Skeletal muscle satellite cell (primary cell): ENCODE measurements at regions not wholly inside any gene's neighbourhood (a gene's known extent, or its start where the extent isn't known, plus 50 kb on each side); places are given as distances from the start of the nearest gene placed in this dataset.

Experiments
- H3K27me3 ChIP-seq: 2 replicates; pipeline ENCODE4 v1.7.0; 2013; ENCODE audit warnings: low read length; ENCODE audit not compliant: control insufficient read depth, insufficient read depth
- H3K36me3 ChIP-seq: 2 replicates; pipeline ENCODE4 v1.7.0; 2013; ENCODE audit warnings: mild to moderate bottlenecking, control low read depth, low read length; ENCODE audit not compliant: insufficient read depth
- H3K4me1 ChIP-seq: 2 replicates; pipeline ENCODE4 v1.7.0; 2013; ENCODE audit warnings: low read length; ENCODE audit not compliant: control insufficient read depth, insufficient read depth
- H3K4me2 ChIP-seq: 2 replicates; pipeline ENCODE4 v1.7.0; 2013; ENCODE audit warnings: mild to moderate bottlenecking, low read length
- H3K4me3 ChIP-seq: 2 replicates; pipeline ENCODE4 v1.7.0; 2013; ENCODE audit warnings: low read length
- H3K9ac ChIP-seq: 2 replicates; pipeline ENCODE4 v1.7.0; 2013; ENCODE audit warnings: mild to moderate bottlenecking, low read depth, low read length, moderate library complexity
- H3K9me3 ChIP-seq: replicated peaks from 2 replicates; pipeline ENCODE4 v1.7.0; 2013; ENCODE audit warnings: mild to moderate bottlenecking, control low read depth, low read length

DNA sequence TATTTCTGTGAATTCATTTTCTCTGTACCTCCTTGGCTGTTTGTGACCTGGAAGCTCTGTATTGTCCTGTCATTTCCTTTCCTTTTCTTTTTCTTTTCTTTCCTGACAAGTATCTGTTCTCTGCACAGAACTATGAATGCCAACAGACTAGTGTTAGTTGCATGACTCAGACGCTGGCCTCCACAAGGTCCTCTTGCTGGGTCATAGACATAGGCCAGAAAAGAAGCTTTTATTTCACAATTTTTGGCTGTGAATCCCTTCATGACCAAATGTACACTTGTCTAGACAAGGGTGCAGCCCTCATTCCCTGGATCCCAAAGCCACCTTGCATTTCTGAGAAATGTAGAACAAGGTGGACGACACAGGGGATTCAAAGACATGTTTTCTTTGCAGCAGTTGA lies 104.1 kb upstream of the MTNR1B start:
- Histone ChIP-seq H3K9me3 (no peaks in the 10 kb centered on the region), H3K9ac (no peak overlapping the region), H3K4me3 (no peak overlapping the region), H3K27me3 (no peaks in the 10 kb centered on the region), H3K4me1 (no peaks in the 10 kb centered on the region), H3K4me2 (no peak overlapping the region), H3K36me3 (no peaks in the 10 kb centered on the region)

DNA sequence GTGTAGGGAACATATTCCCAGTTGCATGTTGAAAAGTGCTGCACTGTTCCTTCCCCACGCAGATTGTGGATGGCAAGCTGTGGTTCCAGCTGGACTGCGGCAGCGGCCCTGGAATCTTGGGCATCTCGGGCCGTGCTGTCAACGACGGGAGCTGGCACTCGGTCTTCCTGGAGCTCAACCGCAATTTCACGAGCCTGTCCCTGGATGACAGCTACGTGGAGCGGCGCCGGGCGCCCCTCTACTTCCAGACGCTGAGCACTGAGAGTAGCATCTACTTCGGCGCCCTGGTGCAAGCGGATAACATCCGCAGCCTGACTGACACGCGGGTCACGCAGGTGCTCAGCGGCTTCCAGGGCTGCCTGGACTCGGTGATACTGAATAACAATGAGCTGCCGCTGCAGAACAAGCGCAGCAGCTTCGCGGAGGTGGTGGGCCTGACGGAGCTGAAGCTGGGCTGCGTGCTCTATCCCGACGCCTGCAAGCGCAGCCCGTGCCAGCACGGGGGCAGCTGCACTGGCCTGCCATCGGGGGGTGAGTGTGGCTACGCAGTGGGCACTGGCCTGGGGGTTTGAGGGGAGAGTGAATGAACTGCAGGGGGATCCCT lies 102.7 kb upstream of the MTNR1B start:
- Histone ChIP-seq H3K4me1 (no peaks in the 10 kb centered on the region), H3K9ac (no peak overlapping the region), H3K4me2 (no peak overlapping the region), H3K4me3 (no peak overlapping the region), H3K9me3 (no peaks in the 10 kb centered on the region), H3K27me3 (no peaks in the 10 kb centered on the region), H3K36me3 (no peaks in the 10 kb centered on the region)

DNA sequence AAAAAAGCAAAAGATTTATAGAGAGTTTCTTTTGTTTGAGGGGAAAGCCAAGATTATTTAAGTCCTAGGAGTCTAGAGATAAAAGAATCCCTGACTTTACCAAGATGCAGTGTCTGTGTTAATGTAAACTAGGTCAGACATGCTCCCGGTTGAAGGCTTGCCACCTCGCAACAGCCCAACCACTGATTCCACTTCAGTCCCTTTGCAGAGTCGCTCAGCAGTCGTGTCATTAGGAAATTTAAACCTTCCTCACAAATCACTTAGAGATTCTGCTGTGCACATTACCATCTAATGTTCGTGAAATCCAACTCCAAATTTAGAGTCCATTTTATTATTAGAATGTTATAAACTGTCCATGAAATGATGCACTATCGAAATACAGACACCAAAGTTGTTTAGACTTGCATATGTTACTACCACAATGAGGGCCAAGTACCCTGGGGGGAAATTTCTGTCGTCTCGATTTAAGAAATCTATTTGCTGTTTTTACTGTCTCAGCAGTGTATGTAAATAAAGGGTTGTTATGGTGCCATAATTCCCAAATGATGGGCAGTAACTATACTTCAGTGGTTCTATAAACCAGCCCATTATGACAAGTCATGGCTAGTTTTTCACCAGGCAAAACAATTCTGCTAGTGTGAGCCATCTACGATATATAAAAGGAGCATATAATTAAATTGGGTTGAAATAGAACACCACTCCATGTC lies 101.4 kb upstream of the MTNR1B start:
- no peaks in the 10 kb centered on the region for H3K4me1 ChIP-seq
- no peak overlapping the region for H3K4me2 ChIP-seq
- no peaks in the 10 kb centered on the region for H3K36me3 ChIP-seq
- no peaks in the 10 kb centered on the region for H3K27me3 ChIP-seq
- no peaks in the 10 kb centered on the region for H3K9me3 ChIP-seq
- no peak overlapping the region for H3K9ac ChIP-seq
- no peak overlapping the region for H3K4me3 ChIP-seq

DNA sequence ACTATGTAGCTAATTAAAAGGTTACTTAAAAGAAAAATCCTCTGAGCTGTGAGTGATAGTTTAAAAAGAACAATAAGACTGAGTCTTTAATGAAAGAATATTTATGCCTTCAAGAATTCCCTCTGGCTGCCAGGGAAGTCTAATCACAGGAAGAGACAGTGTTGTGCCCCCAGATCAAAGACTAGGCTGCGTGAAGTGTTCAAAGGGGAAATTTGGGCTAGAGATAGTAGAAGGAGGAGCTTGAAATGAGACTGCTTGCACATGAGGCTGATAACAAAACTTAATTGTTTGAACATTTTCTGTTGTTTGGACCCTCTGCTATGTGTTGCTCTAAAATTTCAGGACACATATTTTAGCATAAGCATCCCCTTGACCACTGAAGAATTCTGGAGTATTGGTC lies 99.7 kb upstream of the MTNR1B start:
- Histone ChIP-seq H3K9me3 (no peaks in the 10 kb centered on the region), H3K4me3 (no peak overlapping the region), H3K27me3 (no peaks in the 10 kb centered on the region), H3K4me2 (no peak overlapping the region), H3K36me3 (no peaks in the 10 kb centered on the region), H3K9ac (no peak overlapping the region), H3K4me1 (no peaks in the 10 kb centered on the region)

DNA sequence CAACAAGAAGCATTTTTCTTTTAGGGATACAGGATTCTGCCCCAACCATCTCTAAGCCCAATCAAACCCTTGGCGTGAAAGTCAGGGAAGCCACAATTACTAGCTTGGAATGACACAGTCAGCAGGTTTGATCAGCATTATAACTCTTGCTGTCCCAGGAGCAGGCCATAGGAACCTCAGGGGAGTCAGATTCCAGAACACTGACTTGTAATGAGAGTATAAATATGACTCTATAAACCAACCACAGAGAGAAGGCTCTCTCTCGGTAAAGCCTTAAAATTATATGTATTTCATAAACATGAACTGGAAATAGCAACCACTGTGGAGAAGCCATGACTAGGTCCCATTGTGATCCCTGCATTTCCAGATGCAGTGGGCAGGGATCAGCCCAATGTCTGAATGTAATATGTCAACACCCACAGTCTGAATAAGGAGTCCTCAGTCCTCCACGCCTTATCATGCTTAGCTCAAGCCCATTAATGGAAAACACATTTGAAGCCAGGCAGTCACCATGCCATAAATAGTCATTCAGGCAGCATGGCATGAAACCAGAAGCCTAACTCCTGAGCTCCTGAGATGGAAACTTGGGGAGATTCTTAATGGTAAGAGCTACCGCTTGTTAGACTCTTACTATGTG lies 99.1 kb upstream of the MTNR1B start:
- H3K4me3 ChIP-seq: no peak overlapping the region
- no peaks in the 10 kb centered on the region for H3K27me3 ChIP-seq
- no peak overlapping the region for H3K9ac ChIP-seq
- H3K4me2 ChIP-seq: no peak overlapping the region
- H3K9me3 ChIP-seq: no peaks in the 10 kb centered on the region
- no peaks in the 10 kb centered on the region for H3K36me3 ChIP-seq
- no peaks in the 10 kb centered on the region for H3K4me1 ChIP-seq

DNA sequence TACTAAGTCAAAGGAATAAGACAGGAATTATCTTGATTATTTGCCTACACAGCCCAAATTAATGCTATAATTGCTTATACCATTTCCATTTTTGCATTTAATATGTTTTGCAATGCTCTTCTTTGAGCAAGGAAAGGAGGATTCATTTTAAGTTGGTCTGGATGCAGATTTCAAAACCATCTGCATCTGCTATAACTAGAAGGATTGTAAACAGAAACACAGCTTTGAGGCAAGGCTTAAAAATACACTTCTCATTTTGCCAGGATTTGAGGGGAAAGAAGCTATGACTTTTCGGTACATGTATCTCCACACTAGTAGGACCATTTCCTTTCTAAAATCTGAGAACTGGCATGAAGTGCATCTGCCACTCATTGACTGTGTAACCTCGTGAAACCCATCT lies 95.9 kb upstream of the MTNR1B start:
- Histone ChIP-seq H3K4me2 (no peak overlapping the region), H3K27me3 (no peaks in the 10 kb centered on the region), H3K36me3 (no peaks in the 10 kb centered on the region), H3K9me3 (no peaks in the 10 kb centered on the region), H3K4me3 (no peak overlapping the region), H3K9ac (no peak overlapping the region), H3K4me1 (no peaks in the 10 kb centered on the region)

DNA sequence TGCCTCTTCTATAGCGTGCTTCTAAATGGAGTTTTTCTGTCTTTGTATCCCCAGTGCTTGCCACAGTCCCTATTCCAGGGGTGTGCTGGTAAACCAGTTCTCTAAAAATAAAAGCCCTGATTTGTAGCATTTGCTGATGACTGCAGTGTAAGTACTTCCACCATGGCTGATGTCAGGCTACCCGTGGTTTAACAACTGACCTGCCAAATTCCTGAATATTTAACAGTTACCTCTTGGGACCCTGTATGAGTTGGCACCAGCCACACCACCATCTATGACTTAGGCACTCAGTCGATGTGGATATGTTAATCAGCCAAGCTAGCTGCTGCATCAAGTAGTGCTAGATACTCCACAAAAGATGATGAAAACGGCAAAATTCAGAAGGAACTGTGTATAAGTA lies 94.0 kb upstream of the MTNR1B start:
- Histone ChIP-seq H3K9me3 (no peaks in the 10 kb centered on the region), H3K27me3 (no peaks in the 10 kb centered on the region), H3K36me3 (no peaks in the 10 kb centered on the region), H3K9ac (no peak overlapping the region), H3K4me3 (no peak overlapping the region), H3K4me1 (no peaks in the 10 kb centered on the region), H3K4me2 (no peak overlapping the region)

DNA sequence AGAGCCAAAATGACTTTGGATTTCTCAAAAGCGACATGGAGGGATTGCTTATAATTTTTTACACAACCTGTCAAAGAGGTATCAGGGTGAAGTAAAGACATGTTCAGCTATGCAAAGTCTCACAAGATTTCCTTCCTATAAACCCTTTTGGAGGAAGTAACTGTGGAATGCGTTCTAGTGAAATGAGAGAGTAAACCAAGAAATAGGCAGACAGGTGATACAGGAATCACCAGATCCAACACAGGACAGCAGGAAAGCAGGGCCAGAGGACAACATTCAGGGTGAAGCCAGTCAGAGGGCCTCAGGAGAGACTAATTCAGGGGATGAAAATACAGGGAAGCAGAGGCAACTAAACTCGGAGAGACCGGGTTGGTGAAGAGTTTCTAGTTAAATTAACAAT lies 90.4 kb upstream of the MTNR1B start:
- Histone ChIP-seq H3K4me2 (no peak overlapping the region), H3K4me3 (no peak overlapping the region), H3K4me1 (no peaks in the 10 kb centered on the region), H3K27me3 (no peaks in the 10 kb centered on the region), H3K9me3 (no peaks in the 10 kb centered on the region), H3K9ac (no peak overlapping the region), H3K36me3 (no peaks in the 10 kb centered on the region)

DNA sequence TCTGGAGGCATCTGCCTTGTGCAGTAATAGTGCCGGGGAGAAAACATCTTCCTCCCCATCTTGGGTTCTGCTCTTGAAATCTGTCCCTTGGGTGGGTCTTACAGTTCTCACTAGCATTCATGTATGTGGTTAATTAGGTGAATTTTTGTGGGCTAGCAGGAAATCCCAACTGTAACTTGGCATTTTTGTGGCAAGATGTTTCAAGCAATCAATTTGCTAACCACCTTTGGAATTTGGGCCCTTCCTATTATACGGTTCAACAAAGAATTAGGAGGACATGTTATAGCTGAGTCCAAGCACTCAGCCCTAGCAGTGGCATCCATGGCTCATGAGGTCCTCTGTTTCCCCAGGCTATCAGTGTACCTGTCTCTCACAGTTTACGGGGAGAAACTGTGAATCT lies 89.1 kb upstream of the MTNR1B start:
- Histone ChIP-seq H3K27me3 (peaks cover 6% of the 10 kb centered on the region), H3K9me3 (no peaks in the 10 kb centered on the region), H3K4me1 (no peaks in the 10 kb centered on the region), H3K9ac (no peak overlapping the region), H3K4me2 (no peak overlapping the region), H3K36me3 (no peaks in the 10 kb centered on the region), H3K4me3 (no peak overlapping the region)

DNA sequence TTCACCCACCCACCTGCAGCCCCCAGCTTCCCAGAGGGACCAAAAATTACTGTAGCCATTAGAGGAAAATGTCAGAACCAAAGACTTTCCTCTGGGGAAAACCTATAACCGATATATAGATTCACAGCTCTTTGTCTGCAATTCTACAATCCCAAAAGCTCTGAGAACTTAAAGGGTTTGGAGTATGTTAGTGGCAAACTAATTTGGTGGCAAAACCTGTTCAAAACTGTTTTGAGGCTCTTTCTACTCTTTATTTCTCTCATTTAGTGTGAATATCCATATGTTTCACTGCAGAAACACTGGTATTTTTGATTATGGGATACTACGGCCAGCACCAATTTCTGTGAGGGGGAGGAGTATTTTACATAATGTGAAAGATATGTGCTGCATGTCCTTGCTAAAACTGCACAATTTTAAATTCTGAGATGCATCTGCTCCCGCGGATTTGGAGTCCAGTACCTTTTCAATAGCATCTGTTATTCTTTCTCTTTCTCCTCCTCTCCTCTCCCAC lies 87.5 kb upstream of the MTNR1B start:
- H3K4me1 ChIP-seq: no peaks in the 10 kb centered on the region
- H3K9me3 ChIP-seq: no peaks in the 10 kb centered on the region
- peaks cover 6% of the 10 kb centered on the region for H3K27me3 ChIP-seq
- no peak overlapping the region for H3K4me3 ChIP-seq
- H3K36me3 ChIP-seq: no peaks in the 10 kb centered on the region
- H3K4me2 ChIP-seq: no peak overlapping the region
- no peak overlapping the region for H3K9ac ChIP-seq

DNA sequence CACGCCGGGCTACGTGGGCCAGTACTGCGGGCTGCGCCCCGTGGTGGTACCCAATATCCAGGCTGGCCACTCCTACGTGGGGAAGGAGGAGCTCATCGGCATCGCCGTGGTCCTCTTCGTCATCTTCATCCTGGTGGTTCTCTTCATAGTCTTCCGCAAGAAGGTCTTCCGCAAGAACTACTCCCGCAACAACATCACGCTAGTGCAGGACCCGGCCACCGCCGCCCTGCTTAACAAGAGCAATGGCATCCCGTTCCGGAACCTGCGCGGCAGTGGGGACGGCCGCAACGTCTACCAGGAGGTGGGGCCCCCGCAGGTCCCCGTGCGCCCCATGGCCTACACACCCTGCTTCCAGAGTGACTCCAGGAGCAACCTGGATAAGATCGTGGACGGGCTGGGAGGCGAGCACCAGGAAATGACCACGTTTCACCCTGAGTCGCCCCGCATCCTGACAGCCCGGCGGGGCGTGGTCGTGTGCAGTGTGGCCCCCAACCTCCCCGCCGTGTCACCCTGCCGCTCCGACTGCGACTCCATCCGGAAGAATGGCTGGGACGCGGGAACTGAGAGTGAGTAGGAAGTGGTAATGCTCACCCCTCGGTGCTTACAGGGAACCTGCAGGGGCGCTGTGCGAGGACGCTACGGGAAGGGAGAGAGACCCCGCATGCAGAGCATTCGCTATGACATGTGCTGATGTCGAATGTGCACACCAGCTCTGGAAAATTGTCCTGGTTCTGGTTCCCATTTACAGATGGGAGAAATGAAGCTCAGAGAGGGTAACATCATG lies 86.4 kb upstream of the MTNR1B start:
- Histone ChIP-seq H3K4me1 (no peaks in the 10 kb centered on the region), H3K4me3 (no peak overlapping the region), H3K36me3 (no peaks in the 10 kb centered on the region), H3K9ac (no peak overlapping the region), H3K4me2 (no peak overlapping the region), H3K9me3 (no peaks in the 10 kb centered on the region), H3K27me3 (peaks cover 6% of the 10 kb centered on the region)
